Endothelial cell of umbilical vein (primary cell): ENCODE measurements at regions not wholly inside any gene's neighbourhood (a gene's known extent, or its start where the extent isn't known, plus 50 kb on each side); places are given as distances from the start of the nearest gene placed in this dataset.

Source experiments
- BruUV-seq: library from RNA; stranded (reverse); fragments of 400-500 nt; replicated peaks from 2 replicates; lab custom pipeline; 2021; lab: Mats Ljungman, UMichigan
- CTCF ChIA-PET: fragments of 300-600, 350-600 bp; sonication (Branson Sonifier 250); formaldehyde crosslinking; loops from one replicate; lab custom pipeline; 2021; ENCODE audit warnings: antibody characterized with exemption, inconsistent platforms; lab: Charles Lee
- POLR2A ChIA-PET: fragments of 300-600, 350-600 bp; sonication (Branson Sonifier 250); formaldehyde crosslinking; loops from one replicate; lab custom pipeline; 2021; ENCODE audit warnings: antibody characterized with exemption, inconsistent platforms; lab: Charles Lee
- DNase-seq: peaks from one replicate; pipeline ENCODE4 v3.0.0-alpha.2; 2011; ENCODE audit warnings: low read depth, low spot score
- FAIRE-seq: peaks from 2 replicates; lab custom pipeline; 2011; peaks lifted over from hg19 to GRCh38; lab: Jason Lieb, UNC
- H2AFZ ChIP-seq: 2 replicates; pipeline ENCODE4 v1.6.0; 2012; ENCODE audit warnings: low read depth, low read length, control low read depth, inconsistent platforms
- H3K27ac ChIP-seq: 2 replicates; pipeline ENCODE4 v1.5.1; 2011; ENCODE audit warnings: low read depth, mild to moderate bottlenecking, control low read depth, low read length, moderate library complexity; ENCODE audit not compliant: insufficient read depth
- H3K27me3 ChIP-seq, 2 experiments: 2 replicates each; pipeline versions ENCODE4 v1.6.0 to v1.6.1; 2011; ENCODE audit warnings: low read length in 2 of 2, mixed read lengths in 1 of 2; ENCODE audit not compliant: control insufficient read depth in 2 of 2, insufficient read depth in 2 of 2
- H3K36me3 ChIP-seq, 2 experiments: 2 replicates in 1 of 2; 3 replicates in 1 of 2; pipeline ENCODE4 v1.5.1; 2011; ENCODE audit warnings: low read length in 2 of 2, mild to moderate bottlenecking in 1 of 2, moderate library complexity in 1 of 2; ENCODE audit not compliant: control insufficient read depth in 2 of 2, insufficient read depth in 2 of 2; ENCODE audit errors: extremely low read depth in 1 of 2
- H3K4me1 ChIP-seq: 3 replicates; pipeline ENCODE4 v1.5.1; 2011; ENCODE audit warnings: mild to moderate bottlenecking, low read length; ENCODE audit not compliant: control insufficient read depth, insufficient read depth; ENCODE audit errors: extremely low read depth
- H3K4me2 ChIP-seq: 2 replicates; pipeline ENCODE4 v1.6.1; 2011; ENCODE audit warnings: low read length, control low read depth, mixed read lengths; ENCODE audit not compliant: insufficient read depth
- H3K4me3 ChIP-seq, 3 experiments: fragments of 200-600 bp in 1 of 3; sonication (generic), shearing (Covaris generic) in 1 of 3; replicated peaks in 1 of 3; 2 replicates each; pipeline ENCODE4 v1.5.1; 2011 to 2016; ENCODE audit warnings: control low read depth in 3 of 3, low read length in 3 of 3, mild to moderate bottlenecking in 2 of 3, inconsistent platforms in 1 of 3, low read depth in 1 of 3, moderate library complexity in 1 of 3; ENCODE audit not compliant: insufficient read depth in 1 of 3
- H3K79me2 ChIP-seq: 2 replicates; pipeline ENCODE4 v1.6.0; 2012; ENCODE audit warnings: low read length, inconsistent platforms; ENCODE audit not compliant: control insufficient read depth, insufficient read depth
- H3K9ac ChIP-seq: replicated peaks from 2 replicates; pipeline ENCODE3; 2011; ENCODE audit warnings: low read length, control low read depth; ENCODE audit not compliant: insufficient read depth; ENCODE audit errors: extremely low read depth
- H3K9me1 ChIP-seq: replicated peaks from 3 replicates; pipeline ENCODE4 v1.6.0; 2011; ENCODE audit warnings: mild to moderate bottlenecking, low read length; ENCODE audit not compliant: control insufficient read depth, insufficient read depth; ENCODE audit errors: extremely low read depth
- H3K9me3 ChIP-seq: replicated peaks from 2 replicates; pipeline ENCODE4 v1.5.1; 2012; ENCODE audit warnings: low read length, inconsistent platforms; ENCODE audit not compliant: control insufficient read depth, insufficient read depth
- H4K20me1 ChIP-seq: replicated peaks from 2 replicates; pipeline ENCODE3; 2011; ENCODE audit warnings: mild to moderate bottlenecking, low read length; ENCODE audit not compliant: control insufficient read depth, insufficient read depth; ENCODE audit errors: extremely low read depth
- EZH2 ChIP-seq: IDR thresholded peaks from 2 replicates; pipeline ENCODE4 v1.6.1; 2012; ENCODE audit warnings: borderline replicate concordance, low read depth, mild to moderate bottlenecking, moderate library complexity, low read length, inconsistent platforms; ENCODE audit not compliant: severe bottlenecking
- FOS ChIP-seq: IDR thresholded peaks from 2 replicates; pipeline ENCODE4 v1.6.1; 2011; ENCODE audit warnings: mild to moderate bottlenecking, low read length, moderate library complexity, borderline replicate concordance; ENCODE audit not compliant: insufficient read depth
- GATA2 ChIP-seq: IDR thresholded peaks from 2 replicates; pipeline ENCODE4 v1.7.0; 2011; ENCODE audit warnings: low read depth, mild to moderate bottlenecking, moderate library complexity, mixed read lengths, low read length; ENCODE audit not compliant: insufficient read length, insufficient read depth
- JUN ChIP-seq: IDR thresholded peaks from 2 replicates; pipeline ENCODE4 v1.6.1; 2011; ENCODE audit warnings: borderline replicate concordance, low read depth; ENCODE audit not compliant: insufficient read length, insufficient read depth
- POLR2A ChIP-seq: IDR thresholded peaks from 2 replicates; pipeline ENCODE4 v1.6.1; 2012; ENCODE audit warnings: low read depth, mild to moderate bottlenecking, control low read depth, low read length
- dilution Hi-C: fragments of 300-500 bp; cut with MboI; formaldehyde crosslinking; loops from one replicate; pipeline ENCODE4 v1.15.0; 2019; ENCODE audit warnings: low sequenced_read_pairs; ENCODE audit not compliant: extremely low pct_ligation_motif_present
- intact Hi-C: fragments of 100-400 bp; cut with micrococcal nuclease; formaldehyde crosslinking; loops from one replicate; pipeline ENCODE4 v1.10.0; 2022
- TF ChIP-seq, protein P1 (sequence below): IDR thresholded peaks from 2 replicates; pipeline ENCODE4 v1.6.1; 2011; ENCODE audit not compliant: insufficient read depth, insufficient read length
- TF ChIP-seq, protein P2 (sequence below), 2 donors: IDR thresholded peaks; 1 replicate in 1 of 2; 2 replicates in 1 of 2; pipeline ENCODE4 v1.5.1; 2011; ENCODE audit warnings: low read length in 2 of 2, mild to moderate bottlenecking in 2 of 2, moderate library complexity in 2 of 2, control low read depth in 1 of 2, inconsistent platforms in 1 of 2, low read depth in 1 of 2; ENCODE audit not compliant: insufficient read depth in 1 of 2; ENCODE audit errors: extremely low read depth in 1 of 2

DNA sequence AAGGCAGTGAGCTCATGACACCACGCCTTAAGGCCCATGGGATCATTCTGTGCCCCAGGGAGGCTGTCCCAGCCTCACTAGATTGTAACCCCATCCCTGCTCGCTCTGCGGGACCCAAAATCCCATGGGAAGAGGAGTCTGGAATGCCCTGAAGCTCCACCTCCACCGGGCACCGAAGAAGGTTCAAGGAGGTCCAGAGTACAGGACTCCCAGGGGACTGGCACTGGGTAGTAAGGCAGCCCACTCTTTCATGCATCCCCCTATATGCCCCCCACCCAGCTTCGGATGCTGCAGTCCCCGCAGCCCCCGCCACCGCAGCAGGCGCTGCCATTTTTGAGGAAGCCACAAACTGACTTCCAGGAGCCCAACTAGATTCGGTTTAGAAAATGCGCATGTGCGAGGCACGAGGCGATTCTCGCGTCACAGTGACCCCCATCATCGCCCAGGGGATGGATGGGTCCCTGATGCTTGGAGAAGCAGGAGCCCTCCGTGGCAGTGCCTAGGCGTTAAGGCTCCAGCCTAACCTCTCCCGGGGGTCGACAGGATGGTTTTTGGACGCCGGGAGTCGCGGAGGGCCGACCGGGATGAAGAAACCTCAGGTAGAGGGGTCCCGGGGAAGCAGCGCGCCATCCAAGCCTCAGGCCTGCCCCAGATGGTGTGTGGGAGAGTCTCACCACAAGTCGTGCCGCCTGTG, 1681.0 kb downstream of the TP53TG3F start:
- Histone ChIP-seq H3K4me1 (no peaks in the 10 kb centered on the region), H3K36me3 (no peaks in the 10 kb centered on the region), H3K4me2 (no peak overlapping the region), H3K9me3 (peaks cover 4% of the 10 kb centered on the region), H3K79me2 (no peaks in the 10 kb centered on the region), H3K27ac (no peak overlapping the region), H3K9me1 (no peaks in the 10 kb centered on the region), H3K27me3 (no peaks in the 10 kb centered on the region), H2AFZ (no peak overlapping the region), H3K4me3 (no peak overlapping the region), H3K9ac (no peak overlapping the region), H4K20me1 (no peaks in the 10 kb centered on the region)
- no TSS peak for BruUV-seq
- POLR2A ChIA-PET, result no interaction called here
- FAIRE-seq, result no peak
- intact Hi-C loops (no loop called here), dilution Hi-C loops (no loop called here)
- DNase-seq, result no peak
- TF ChIP-seq, protein P1, sequence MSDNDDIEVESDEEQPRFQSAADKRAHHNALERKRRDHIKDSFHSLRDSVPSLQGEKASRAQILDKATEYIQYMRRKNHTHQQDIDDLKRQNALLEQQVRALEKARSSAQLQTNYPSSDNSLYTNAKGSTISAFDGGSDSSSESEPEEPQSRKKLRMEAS, result no peak
- no peak for TF ChIP-seq EZH2
- TF ChIP-seq JUN, result no peak
- no peak for TF ChIP-seq POLR2A
- TF ChIP-seq, protein P2, sequence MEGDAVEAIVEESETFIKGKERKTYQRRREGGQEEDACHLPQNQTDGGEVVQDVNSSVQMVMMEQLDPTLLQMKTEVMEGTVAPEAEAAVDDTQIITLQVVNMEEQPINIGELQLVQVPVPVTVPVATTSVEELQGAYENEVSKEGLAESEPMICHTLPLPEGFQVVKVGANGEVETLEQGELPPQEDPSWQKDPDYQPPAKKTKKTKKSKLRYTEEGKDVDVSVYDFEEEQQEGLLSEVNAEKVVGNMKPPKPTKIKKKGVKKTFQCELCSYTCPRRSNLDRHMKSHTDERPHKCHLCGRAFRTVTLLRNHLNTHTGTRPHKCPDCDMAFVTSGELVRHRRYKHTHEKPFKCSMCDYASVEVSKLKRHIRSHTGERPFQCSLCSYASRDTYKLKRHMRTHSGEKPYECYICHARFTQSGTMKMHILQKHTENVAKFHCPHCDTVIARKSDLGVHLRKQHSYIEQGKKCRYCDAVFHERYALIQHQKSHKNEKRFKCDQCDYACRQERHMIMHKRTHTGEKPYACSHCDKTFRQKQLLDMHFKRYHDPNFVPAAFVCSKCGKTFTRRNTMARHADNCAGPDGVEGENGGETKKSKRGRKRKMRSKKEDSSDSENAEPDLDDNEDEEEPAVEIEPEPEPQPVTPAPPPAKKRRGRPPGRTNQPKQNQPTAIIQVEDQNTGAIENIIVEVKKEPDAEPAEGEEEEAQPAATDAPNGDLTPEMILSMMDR (IDR thresholded peaks at IDR 0.05; ENCODE audit: extremely low read depth in 1 of 2, insufficient read depth in 1 of 2, low read depth in 1 of 2, low read length in 2 of 2), result no peak
- no peak for TF ChIP-seq GATA2
- no peak for TF ChIP-seq FOS
- CTCF ChIA-PET, result no interaction called here
